ENCODE measurements at regions not wholly inside any gene's neighbourhood (a gene's known extent, or its start where the extent isn't known, plus 50 kb on each side); places are given as distances from the start of the nearest gene placed in this dataset.

DNA sequence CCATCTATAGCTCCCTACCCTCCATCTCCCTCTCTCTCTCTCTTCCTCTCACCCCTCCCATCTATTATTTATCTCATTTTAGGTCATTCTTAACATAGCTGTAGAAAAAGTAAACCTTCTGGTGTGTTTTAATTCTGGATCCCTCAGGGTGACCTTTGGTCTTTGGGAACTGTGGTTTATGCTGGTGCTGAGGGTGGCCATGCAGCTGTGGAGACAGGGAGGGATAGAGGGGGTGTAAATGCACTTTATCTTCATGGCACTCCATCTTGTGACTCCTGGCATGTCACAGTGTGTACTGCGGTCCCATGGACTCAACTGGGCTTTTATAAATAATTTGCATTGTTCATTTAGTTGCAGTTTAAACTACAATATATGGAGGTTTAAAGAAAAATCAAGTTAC is 50.2 kb upstream of the RUNX1 start:
- H3K36me3 Mint-ChIP-seq (ENCODE audit: low read depth) = peaks cover 4% of the 10 kb centered on the region
- no peak overlapping the region for H3K4me3 Mint-ChIP-seq
- H3K9me3 Mint-ChIP-seq = peaks cover 10% of the 10 kb centered on the region
- H3K27ac Mint-ChIP-seq = no peak overlapping the region
- H3K27me3 Mint-ChIP-seq = no peaks in the 10 kb centered on the region
- H3K4me1 Mint-ChIP-seq (ENCODE audit: low read depth) = peaks cover 49% of the 10 kb centered on the region
